Muscle of back (tissue), 3 donors: ENCODE measurements at regions not wholly inside any gene's neighbourhood (a gene's known extent, or its start where the extent isn't known, plus 50 kb on each side); places are given as distances from the start of the nearest gene placed in this dataset.
"Not testable (repeated sequence)": the region's sequence is repeated elsewhere in the genome, so short reads cannot be mapped to it uniquely, and the experiment has no call there.

Experiments used
- DNase-seq, 3 donors: peaks; one replicate each; pipeline versions ENCODE4 v3.0.0 to v3.0.0-alpha.2; 2013

- DNase-seq = no peak
Observed at GRCh38 chr5:15023266-15023665, 151.7 kb upstream of the ANKH start.

GRCh38 chr5:15021266-15022046 lies 149.9 kb upstream of the ANKH start:
- peak; percentile 47 to 74 (median 63) for DNase-seq

DNA sequence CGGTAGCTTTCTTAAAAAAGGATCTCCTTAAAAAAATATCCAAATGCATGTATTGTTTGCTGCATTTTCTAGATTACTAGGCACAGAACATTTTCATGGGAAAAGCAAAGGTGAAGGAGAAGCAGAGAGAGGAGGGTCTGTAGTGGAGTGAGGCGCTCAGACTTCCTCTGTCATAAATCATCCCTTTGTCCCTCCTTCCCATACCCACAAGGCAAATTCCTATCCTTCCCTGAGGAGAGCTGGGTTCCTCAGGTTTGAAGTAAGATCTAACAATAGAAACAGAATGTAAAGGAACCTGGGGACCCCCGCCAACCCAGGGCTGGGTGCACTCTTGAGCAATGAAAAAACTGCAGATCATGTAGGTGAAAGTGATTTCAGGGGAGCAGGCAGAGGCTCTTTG lies 149.2 kb upstream of the ANKH start:
- no peak for DNase-seq

GRCh38 chr5:15014809-15015208 lies 143.2 kb upstream of the ANKH start:
- no peak for DNase-seq

- peak; percentile 51 to 77 (median 59) for DNase-seq
Observed at GRCh38 chr5:15013654-15014463, 142.3 kb upstream of the ANKH start.

- DNase-seq = no peak
Observed at GRCh38 chr5:15012061-15012460, 140.5 kb upstream of the ANKH start.

GRCh38 chr5:15010936-15011335 lies 139.4 kb upstream of the ANKH start:
- no peak for DNase-seq

- DNase-seq = no peak
Observed at GRCh38 chr5:15009420-15009819, 137.8 kb upstream of the ANKH start.

- DNase-seq = no peak
Observed at GRCh38 chr5:15008921-15009320, 137.3 kb upstream of the ANKH start.

GRCh38 chr5:15008476-15008875 lies 136.9 kb upstream of the ANKH start:
- DNase-seq = peak; percentile 83 to 88 (median 84)

DNA sequence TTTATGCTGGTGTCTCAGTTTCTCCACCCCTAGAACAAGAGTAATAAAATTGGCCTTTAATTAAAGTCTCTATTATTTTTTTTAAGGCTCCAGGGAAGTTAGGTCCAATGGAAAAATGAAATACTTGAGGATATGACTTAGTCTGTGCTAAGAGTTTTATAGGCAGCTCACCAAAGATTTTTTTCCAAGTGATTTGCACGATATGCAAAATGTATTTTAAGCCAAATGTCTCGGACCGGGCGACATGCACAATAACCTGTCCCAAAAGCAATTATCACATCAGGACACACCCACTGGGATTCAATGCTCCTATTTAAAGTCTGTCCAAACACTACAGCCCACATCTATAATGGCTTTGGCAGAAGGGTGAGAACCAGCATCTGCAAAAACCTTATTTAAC lies 136.1 kb upstream of the ANKH start:
- DNase-seq = peak; percentile 36 to 81 (median 60)

DNA sequence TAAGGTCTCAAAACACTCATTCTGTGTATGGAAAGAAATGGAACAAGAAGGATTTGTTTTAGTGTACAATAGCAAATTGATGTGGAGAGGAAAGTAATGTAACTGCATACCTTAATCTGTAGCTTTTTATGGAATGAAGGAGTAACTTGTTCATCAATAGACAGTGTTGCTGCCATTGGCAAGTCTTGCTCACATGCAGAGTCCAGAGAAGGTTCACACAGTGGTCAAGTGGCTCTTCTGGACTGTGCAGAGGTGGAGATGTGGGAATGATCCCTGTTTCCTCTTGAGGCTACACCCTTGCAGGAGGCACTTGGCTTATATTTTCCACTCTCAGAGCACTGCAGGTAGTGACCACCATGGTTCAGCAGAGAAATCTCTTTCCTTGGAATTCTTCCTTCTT lies 132.9 kb upstream of the ANKH start:
- no peak for DNase-seq

- DNase-seq = peak; percentile 45 to 72 (median 57)
Observed at GRCh38 chr5:15003511-15003920, 131.9 kb upstream of the ANKH start.

DNA sequence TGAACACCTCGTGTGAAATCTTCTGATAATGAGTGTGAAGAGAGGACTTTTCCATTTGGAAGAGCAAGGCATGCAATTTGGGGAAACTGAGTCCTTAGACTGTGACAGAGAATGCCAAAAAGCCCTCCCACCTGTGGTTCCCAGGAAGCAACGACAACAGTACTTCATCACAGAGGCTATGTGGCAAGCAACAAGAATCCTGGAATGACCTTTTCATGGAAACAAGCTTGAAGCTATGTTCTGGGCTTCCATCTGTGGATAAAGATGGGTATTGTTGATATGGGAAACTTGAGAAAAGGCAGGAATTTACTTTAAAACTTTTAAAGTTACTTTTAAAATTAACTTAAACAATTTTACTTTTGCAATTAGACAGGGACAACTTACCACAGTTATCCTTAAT lies 131.2 kb upstream of the ANKH start:
- no peak for DNase-seq

DNA sequence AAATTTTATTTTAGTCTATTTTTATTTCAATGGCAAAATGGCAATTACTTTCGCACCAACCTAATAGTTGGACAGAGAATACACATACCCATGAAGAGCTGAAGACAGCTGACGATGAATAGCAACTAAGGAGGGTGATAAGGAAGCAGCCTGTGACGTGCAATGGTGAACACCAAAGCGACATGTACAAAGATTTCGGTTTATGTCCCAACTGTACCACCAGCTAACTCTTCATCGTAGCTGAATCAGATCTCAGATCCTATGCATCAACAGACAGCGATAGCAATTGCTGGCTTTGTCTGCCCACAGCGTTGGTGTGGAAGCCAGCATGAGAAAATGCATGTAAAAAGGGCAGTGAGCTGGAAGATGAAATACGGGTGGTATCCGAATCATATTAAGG lies 130.6 kb upstream of the ANKH start:
- DNase-seq = no peak

DNA sequence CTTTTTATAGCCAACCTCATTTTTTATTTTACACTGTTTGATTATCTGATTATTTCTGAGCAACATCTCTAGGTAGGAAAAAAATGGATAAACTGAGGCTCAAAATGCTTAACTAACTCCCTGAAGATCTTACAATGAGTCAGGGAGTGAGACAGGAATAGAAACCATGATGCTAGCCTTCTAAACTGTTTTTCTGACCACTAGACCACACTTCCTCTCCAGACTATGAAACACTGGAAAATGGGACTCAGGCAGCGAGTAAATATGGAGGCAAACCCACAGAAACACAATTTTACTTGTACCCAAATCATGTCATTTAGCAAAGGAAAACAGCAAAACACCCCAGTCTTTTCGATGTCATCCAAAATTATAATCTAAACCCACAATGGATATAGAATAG lies 129.9 kb upstream of the ANKH start:
- no peak for DNase-seq

- peak in 1 of 3 donors; percentile 26 for DNase-seq
Observed at GRCh38 chr5:14998491-14998890, 126.9 kb upstream of the ANKH start.

DNA sequence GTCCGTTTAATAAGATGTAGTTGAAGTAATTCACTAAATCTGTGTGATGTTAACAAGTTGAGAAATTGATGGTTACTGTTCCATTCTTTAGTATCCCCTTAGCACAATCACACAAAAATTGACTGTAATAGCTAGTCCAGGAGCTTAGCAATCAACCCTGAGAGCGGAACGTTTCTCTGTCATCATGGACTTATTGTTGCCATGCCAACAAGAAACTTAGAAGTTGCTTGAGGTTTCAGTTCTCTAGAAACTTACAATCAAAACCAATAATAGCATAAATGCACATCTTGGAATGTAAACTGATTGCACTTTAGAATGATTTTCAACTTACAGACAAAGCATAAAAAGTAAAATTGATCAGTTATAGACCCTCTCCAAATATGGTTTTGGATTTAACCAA lies 125.4 kb upstream of the ANKH start:
- no peak for DNase-seq

GRCh38 chr5:14995229-14995628 lies 123.7 kb upstream of the ANKH start:
- no peak for DNase-seq

DNA sequence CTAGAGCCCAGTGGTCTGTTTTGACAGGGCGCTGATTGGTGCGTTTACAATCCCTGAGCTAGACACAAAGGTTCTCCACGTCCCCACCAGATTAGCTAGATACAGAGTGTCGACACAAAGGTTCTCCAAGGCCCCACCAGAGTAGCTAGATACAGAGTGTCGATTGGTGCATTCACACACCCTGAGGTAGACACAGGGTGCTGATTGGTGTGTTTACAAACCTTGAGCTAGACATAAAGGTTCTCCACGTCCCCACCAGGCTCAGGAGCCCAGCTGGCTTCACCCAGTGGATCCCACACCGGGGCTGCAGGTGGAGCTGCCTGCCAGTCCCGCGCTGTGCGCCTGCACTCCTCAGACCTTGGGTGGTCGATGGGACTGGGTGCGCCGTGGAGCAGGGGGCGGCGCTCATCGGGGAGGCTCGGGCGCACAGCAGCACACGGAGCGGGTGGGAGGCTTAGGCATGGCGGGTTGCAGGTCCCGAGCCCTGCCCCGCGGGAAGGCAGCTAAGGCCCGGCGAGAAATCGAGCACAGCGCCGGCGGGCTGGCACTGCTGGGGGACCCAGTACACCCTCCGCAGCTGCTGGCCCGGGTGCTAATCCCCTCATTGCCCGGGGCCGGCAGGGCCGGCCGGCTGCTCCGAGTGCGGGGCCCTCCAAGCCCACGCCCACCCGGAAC lies 122.0 kb upstream of the ANKH start:
- not testable (repeated sequence) for DNase-seq

GRCh38 chr5:14992751-14993458 lies 121.3 kb upstream of the ANKH start:
- peak in 1 of 3 donors; percentile 36 for DNase-seq

- no peak for DNase-seq
Observed at GRCh38 chr5:14988223-14988622, 116.6 kb upstream of the ANKH start.
